ENCODE measurements at regions not wholly inside any gene's neighbourhood (a gene's known extent, or its start where the extent isn't known, plus 50 kb on each side); places are given as distances from the start of the nearest gene placed in this dataset.

DNA sequence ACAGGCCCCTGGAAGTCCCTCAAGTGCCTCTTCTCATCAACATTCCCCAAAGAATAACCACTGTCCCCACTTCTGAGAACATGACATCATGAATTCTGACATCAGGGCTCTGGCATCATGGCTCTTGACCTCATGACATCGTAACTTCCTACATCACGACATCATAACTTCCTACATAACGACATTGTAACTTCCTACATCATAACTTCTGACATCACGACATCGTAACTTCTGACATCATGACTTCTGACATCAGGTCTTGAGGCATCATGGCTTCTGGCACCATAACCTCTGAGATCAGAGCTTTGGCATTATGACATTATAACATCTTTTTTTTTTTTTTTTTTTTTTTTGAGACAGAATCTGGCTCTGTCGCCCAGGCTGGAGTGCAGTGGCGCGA is 66.7 kb upstream of the FAM20C start:
- no peak for TF ChIP-seq CTCF (IDR thresholded peaks at IDR 0.05)
- Mint-ChIP-seq H3K27me3 (ENCODE audit: low read depth, poor library complexity) (peaks cover 34% of the 10 kb centered on the region), H3K27ac (no peak overlapping the region), H3K4me3 (no peak overlapping the region), H3K4me1 (peaks cover 23% of the 10 kb centered on the region), H3K36me3 (ENCODE audit: low read depth) (no peaks in the 10 kb centered on the region), H3K9me3 (no peaks in the 10 kb centered on the region)
- DNase-seq: no peak

DNA sequence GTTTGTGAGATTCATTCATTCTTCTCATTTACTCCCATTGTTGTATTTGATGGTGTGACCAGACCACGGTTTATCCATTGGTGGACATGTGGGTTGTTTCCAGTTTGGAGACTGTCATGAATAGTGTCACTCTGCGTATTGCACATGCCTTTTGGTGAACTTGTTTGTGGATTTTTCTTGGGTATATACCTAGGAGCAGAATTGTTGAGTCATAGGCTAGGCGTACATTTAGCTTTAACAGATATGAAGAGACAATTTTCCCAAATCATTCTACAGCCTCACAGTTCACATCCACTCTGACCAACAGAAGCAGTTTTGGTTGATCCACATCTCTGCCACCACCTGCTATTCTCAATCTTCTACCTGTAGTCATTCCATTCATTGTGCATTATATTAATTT is 66.0 kb upstream of the FAM20C start:
- peaks cover 34% of the 10 kb centered on the region for H3K27me3 Mint-ChIP-seq (ENCODE audit: low read depth, poor library complexity)
- no peak overlapping the region for H3K4me3 Mint-ChIP-seq
- H3K36me3 Mint-ChIP-seq (ENCODE audit: low read depth): no peaks in the 10 kb centered on the region
- peaks cover 16% of the 10 kb centered on the region for H3K4me1 Mint-ChIP-seq
- TF ChIP-seq CTCF (IDR thresholded peaks at IDR 0.05): no peak
- no peaks in the 10 kb centered on the region for H3K9me3 Mint-ChIP-seq
- DNase-seq: no peak
- H3K27ac Mint-ChIP-seq: no peak overlapping the region

- no peak for TF ChIP-seq CTCF (IDR thresholded peaks at IDR 0.05)
- peaks cover 15% of the 10 kb centered on the region for H3K4me1 Mint-ChIP-seq
- no peak for DNase-seq
- no peak overlapping the region for H3K27ac Mint-ChIP-seq
- H3K27me3 Mint-ChIP-seq (ENCODE audit: low read depth, poor library complexity): peaks cover 27% of the 10 kb centered on the region
- no peak overlapping the region for H3K4me3 Mint-ChIP-seq
- no peaks in the 10 kb centered on the region for H3K9me3 Mint-ChIP-seq
- H3K36me3 Mint-ChIP-seq (ENCODE audit: low read depth): no peaks in the 10 kb centered on the region
Observed at GRCh38 chr7:127064-127598, 65.2 kb upstream of the FAM20C start.

GRCh38 chr7:128171-129080 is 63.9 kb upstream of the FAM20C start:
- no peak for TF ChIP-seq CTCF (IDR thresholded peaks at IDR 0.05)
- H3K9me3 Mint-ChIP-seq: no peaks in the 10 kb centered on the region
- H3K27ac Mint-ChIP-seq: no peak overlapping the region
- DNase-seq: no peak
- H3K4me1 Mint-ChIP-seq: peaks cover 10% of the 10 kb centered on the region
- no peak overlapping the region for H3K4me3 Mint-ChIP-seq
- H3K36me3 Mint-ChIP-seq (ENCODE audit: low read depth): no peaks in the 10 kb centered on the region
- H3K27me3 Mint-ChIP-seq (ENCODE audit: low read depth, poor library complexity): peaks cover 22% of the 10 kb centered on the region

DNA sequence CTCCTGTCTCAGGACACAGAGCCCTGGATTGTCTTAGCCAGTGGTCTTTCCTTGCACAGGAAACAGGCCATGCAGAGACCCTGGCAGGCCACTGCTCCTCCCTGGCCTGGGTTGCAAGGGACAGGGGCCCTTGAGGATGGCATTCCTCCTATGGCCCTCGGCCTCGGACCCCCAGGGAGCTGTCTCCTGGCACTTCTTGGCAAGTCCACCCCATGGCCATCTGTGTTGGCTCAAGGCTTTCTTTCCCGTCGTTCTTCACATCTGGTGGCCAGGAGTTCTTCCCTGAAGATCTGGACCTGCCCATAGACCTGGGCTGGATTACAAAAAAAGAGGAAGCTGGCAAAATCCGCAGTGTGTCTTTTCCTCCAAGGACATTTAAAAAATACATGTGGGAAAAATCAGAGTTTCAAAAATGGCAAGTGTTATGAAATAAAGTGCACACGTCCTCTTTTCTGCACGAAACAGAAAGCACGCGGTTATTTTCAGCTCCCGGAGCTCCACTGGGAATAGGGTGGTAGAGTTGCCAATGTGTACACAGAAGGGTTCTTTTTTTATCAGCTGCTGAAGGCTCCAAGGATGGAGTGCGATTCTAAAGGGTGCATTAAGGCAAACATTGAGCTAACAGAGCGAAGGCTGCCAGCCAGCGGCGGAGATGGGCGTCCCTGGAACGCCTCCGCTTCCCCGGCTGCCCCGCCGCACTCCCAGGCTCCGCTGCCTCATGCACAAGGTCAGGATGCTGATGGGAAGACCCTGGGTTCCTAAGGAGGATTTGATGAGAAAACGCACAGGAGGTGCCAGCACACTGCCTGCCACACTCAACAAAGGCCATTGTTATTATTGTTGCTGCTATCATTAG is 62.8 kb upstream of the FAM20C start:
- no peaks in the 10 kb centered on the region for H3K9me3 Mint-ChIP-seq
- no peak for DNase-seq
- no peak overlapping the region for H3K4me3 Mint-ChIP-seq
- peaks cover 22% of the 10 kb centered on the region for H3K27me3 Mint-ChIP-seq (ENCODE audit: low read depth, poor library complexity)
- H3K4me1 Mint-ChIP-seq: peaks cover 4% of the 10 kb centered on the region
- no peak for TF ChIP-seq CTCF (IDR thresholded peaks at IDR 0.05)
- H3K36me3 Mint-ChIP-seq (ENCODE audit: low read depth): no peaks in the 10 kb centered on the region
- no peak overlapping the region for H3K27ac Mint-ChIP-seq

Data from nephron progenitor cell (in vitro differentiated cells).